ENCODE measurements at regions not wholly inside any gene's neighbourhood (a gene's known extent, or its start where the extent isn't known, plus 50 kb on each side); places are given as distances from the start of the nearest gene placed in this dataset.

- TF ChIP-seq NCOR1 (IDR thresholded peaks at IDR 0.05) (no peak), EP300 (IDR thresholded peaks at IDR 0.05; ENCODE audit: low read length) (no peak), RCOR1 (IDR thresholded peaks at IDR 0.05; ENCODE audit: borderline replicate concordance in 1 of 2, low read depth in 2 of 2, low read length in 2 of 2) (no peak), MTA3 (IDR thresholded peaks at IDR 0.05; ENCODE audit: borderline replicate concordance) (no peak), JUN (IDR thresholded peaks at IDR 0.05; ENCODE audit: borderline replicate concordance, low read depth, low read length) (no peak), JUN (CRISPR knock-in tag; IDR thresholded peaks at IDR 0.05; ENCODE audit: borderline replicate concordance) (no peak), RFX5 (IDR thresholded peaks at IDR 0.05; ENCODE audit: low read depth, low read length) (no peak), MXI1 (IDR thresholded peaks at IDR 0.05; ENCODE audit: low read depth, low read length) (no peak), ZNF766 (CRISPR knock-in tag; conservative IDR thresholded peaks at IDR 0.05) (no peak), JUND (IDR thresholded peaks at IDR 0.05; ENCODE audit: borderline replicate concordance, low read depth, low read length) (no peak), JUND (tag; IDR thresholded peaks at IDR 0.05; ENCODE audit: borderline replicate concordance, low read depth, low read length) (no peak)
- TF ChIP-seq, protein P1, sequence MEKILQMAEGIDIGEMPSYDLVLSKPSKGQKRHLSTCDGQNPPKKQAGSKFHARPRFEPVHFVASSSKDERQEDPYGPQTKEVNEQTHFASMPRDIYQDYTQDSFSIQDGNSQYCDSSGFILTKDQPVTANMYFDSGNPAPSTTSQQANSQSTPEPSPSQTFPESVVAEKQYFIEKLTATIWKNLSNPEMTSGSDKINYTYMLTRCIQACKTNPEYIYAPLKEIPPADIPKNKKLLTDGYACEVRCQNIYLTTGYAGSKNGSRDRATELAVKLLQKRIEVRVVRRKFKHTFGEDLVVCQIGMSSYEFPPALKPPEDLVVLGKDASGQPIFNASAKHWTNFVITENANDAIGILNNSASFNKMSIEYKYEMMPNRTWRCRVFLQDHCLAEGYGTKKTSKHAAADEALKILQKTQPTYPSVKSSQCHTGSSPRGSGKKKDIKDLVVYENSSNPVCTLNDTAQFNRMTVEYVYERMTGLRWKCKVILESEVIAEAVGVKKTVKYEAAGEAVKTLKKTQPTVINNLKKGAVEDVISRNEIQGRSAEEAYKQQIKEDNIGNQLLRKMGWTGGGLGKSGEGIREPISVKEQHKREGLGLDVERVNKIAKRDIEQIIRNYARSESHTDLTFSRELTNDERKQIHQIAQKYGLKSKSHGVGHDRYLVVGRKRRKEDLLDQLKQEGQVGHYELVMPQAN (IDR thresholded peaks at IDR 0.05; ENCODE audit: borderline replicate concordance), result no peak
- TF ChIP-seq, protein P2, sequence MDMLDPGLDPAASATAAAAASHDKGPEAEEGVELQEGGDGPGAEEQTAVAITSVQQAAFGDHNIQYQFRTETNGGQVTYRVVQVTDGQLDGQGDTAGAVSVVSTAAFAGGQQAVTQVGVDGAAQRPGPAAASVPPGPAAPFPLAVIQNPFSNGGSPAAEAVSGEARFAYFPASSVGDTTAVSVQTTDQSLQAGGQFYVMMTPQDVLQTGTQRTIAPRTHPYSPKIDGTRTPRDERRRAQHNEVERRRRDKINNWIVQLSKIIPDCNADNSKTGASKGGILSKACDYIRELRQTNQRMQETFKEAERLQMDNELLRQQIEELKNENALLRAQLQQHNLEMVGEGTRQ (CRISPR knock-in tag; IDR thresholded peaks at IDR 0.05), result no peak
Measured at GRCh38 chr2:2853346-2853745, 522.3 kb upstream of the MYT1L start.

All from K562 (cell line).